GM12878 (cell line): ENCODE measurements at regions not wholly inside any gene's neighbourhood (a gene's known extent, or its start where the extent isn't known, plus 50 kb on each side); places are given as distances from the start of the nearest gene placed in this dataset.

Experiments
- ATAC-seq: fragments of 200-7000 bp; cut with Tn5 transposase; 3 replicates; pipeline ENCODE4 v1.9.1; 2020; ENCODE audit warnings: mild to moderate bottlenecking, moderate library complexity
- BruUV-seq: library from RNA; stranded (reverse); fragments of 400-500 nt; replicated peaks from 2 replicates; lab custom pipeline; 2021; lab: Mats Ljungman, UMichigan
- CTCF ChIA-PET: fragments of 300-600 bp; sonication (Branson Sonifier 250); formaldehyde crosslinking; extraction: SDS; loops from one replicate; lab custom pipeline; 2021; ENCODE audit warnings: inconsistent platforms; lab: Yijun Ruan, JAX
- POLR2A ChIA-PET: fragments of 350-600 bp; formaldehyde crosslinking; extraction: SDS; loops from one replicate; lab custom pipeline; 2021; ENCODE audit warnings: inconsistent platforms; lab: Charles Lee
- RAD21 ChIA-PET: fragments of 300-600 bp; sonication (Branson Sonifier 250); formaldehyde crosslinking; loops from one replicate; lab custom pipeline; 2023; ENCODE audit warnings: antibody characterized with exemption; ENCODE audit not compliant: unreplicated experiment; lab: Charles Lee
- SMC1A ChIA-PET: fragments of 300-600 bp; sonication (Branson Sonifier 250); formaldehyde crosslinking; loops from one replicate; lab custom pipeline; 2023; ENCODE audit not compliant: unreplicated experiment, uncharacterized antibody; lab: Charles Lee
- DNase-seq: peaks from one replicate; pipeline ENCODE4 v3.0.0-alpha.2; 2011; ENCODE audit warnings: low read depth, low spot score
- FAIRE-seq: peaks from 3 replicates; lab custom pipeline; 2011; peaks lifted over from hg19 to GRCh38; lab: Jason Lieb, UNC
- H2AFZ ChIP-seq: 2 replicates; pipeline ENCODE4 v1.6.0; 2011; ENCODE audit warnings: low read depth, low read length, control low read depth; ENCODE audit not compliant: control insufficient read depth
- H3K27ac ChIP-seq: 2 replicates; pipeline ENCODE4 v1.5.1; 2011; ENCODE audit warnings: control low read depth; ENCODE audit not compliant: control insufficient read depth, insufficient read depth
- H3K27me3 ChIP-seq, 2 experiments: replicated peaks in 1 of 2; 2 replicates each; pipeline versions ENCODE4 v1.6.0 to v1.6.1; 2011; ENCODE audit warnings: low read length in 1 of 2; ENCODE audit not compliant: control insufficient read depth in 2 of 2, insufficient read depth in 2 of 2
- H3K36me3 ChIP-seq, 2 experiments: 2 replicates each; pipeline ENCODE4 v1.5.1; 2011; ENCODE audit warnings: low read length in 1 of 2; ENCODE audit not compliant: control insufficient read depth in 2 of 2, insufficient read depth in 2 of 2
- H3K4me1 ChIP-seq: 2 replicates; pipeline ENCODE4 v1.6.1; 2011; ENCODE audit warnings: mild to moderate bottlenecking, low read length, moderate library complexity, mixed read lengths; ENCODE audit not compliant: control insufficient read depth, insufficient read depth
- H3K4me2 ChIP-seq: 2 replicates; pipeline ENCODE4 v1.6.0; 2011; ENCODE audit warnings: control low read depth; ENCODE audit not compliant: control insufficient read depth, insufficient read depth
- H3K4me3 ChIP-seq: fragments of 200-600 bp; sonication (generic); 2 replicates; pipeline ENCODE4 v1.5.1; 2016
- H3K79me2 ChIP-seq: 2 replicates; pipeline ENCODE4 v1.6.0; 2011; ENCODE audit warnings: low read length; ENCODE audit not compliant: control insufficient read depth, insufficient read depth
- H3K9ac ChIP-seq: 2 replicates; pipeline ENCODE4 v1.8.0; 2011; ENCODE audit warnings: low read length, control low read depth, mixed read lengths; ENCODE audit not compliant: control insufficient read depth, insufficient read depth
- H3K9me3 ChIP-seq: replicated peaks from 3 replicates; pipeline ENCODE4 v1.5.1; 2011; ENCODE audit warnings: mild to moderate bottlenecking, low read length; ENCODE audit not compliant: control insufficient read depth, insufficient read depth
- H4K20me1 ChIP-seq: 2 replicates; pipeline ENCODE4 v1.6.0; 2011; ENCODE audit not compliant: control insufficient read depth, insufficient read depth
- BACH1 ChIP-seq: fragments of 450-650 bp; IDR thresholded peaks from 2 replicates; pipeline ENCODE4 v1.6.1; 2017; ENCODE audit warnings: mild to moderate bottlenecking, borderline replicate concordance
- CREB1 ChIP-seq: IDR thresholded peaks from 2 replicates; pipeline ENCODE4 v1.6.1; 2012; ENCODE audit warnings: low read depth, mild to moderate bottlenecking, inconsistent platforms
- ESRRA ChIP-seq: IDR thresholded peaks from 2 replicates; pipeline ENCODE4 v1.6.1; 2012; ENCODE audit warnings: mild to moderate bottlenecking, low read length, improper control_type of control experiment
- KDM1A ChIP-seq: fragments of 200-600 bp; sonication (generic); IDR thresholded peaks from 2 replicates; pipeline ENCODE4 v1.6.1; 2016; ENCODE audit warnings: borderline replicate concordance
- KLF5 ChIP-seq: fragments of 450-650 bp; IDR thresholded peaks from 2 replicates; pipeline ENCODE4 v1.6.1; 2014; ENCODE audit warnings: mild to moderate bottlenecking; ENCODE audit not compliant: partially characterized antibody
- NFIC ChIP-seq: IDR thresholded peaks from 2 replicates; pipeline ENCODE4 v1.6.1; 2012; ENCODE audit warnings: low read depth, mild to moderate bottlenecking, inconsistent platforms, low read length, moderate library complexity
- PAX5 ChIP-seq: IDR thresholded peaks from 2 replicates; pipeline ENCODE4 v1.6.1; 2011; ENCODE audit warnings: low read depth, low read length, borderline replicate concordance
- POLR2A ChIP-seq: IDR thresholded peaks from 2 replicates; pipeline ENCODE4 v1.6.1; 2011; ENCODE audit warnings: low read depth, mild to moderate bottlenecking, low read length
- POU2F2 ChIP-seq: IDR thresholded peaks from 3 replicates; pipeline ENCODE4 v1.6.1; 2011; ENCODE audit warnings: low read depth, mild to moderate bottlenecking, low read length, borderline replicate concordance
- SMARCA5 ChIP-seq: fragments of 450-650 bp; IDR thresholded peaks from 2 replicates; pipeline ENCODE4 v1.6.1; 2017; ENCODE audit warnings: mild to moderate bottlenecking
- SP1 ChIP-seq: IDR thresholded peaks from one replicate; pipeline ENCODE4 v1.6.1; 2011; ENCODE audit warnings: low read depth, low read length
- SPI1 ChIP-seq: IDR thresholded peaks from 2 replicates; pipeline ENCODE4 v1.6.1; 2011; ENCODE audit warnings: low read depth, mild to moderate bottlenecking, low read length, moderate library complexity, borderline replicate concordance; ENCODE audit not compliant: insufficient read depth
- WGBS: methylation state at CpG from one replicate; pipeline ENCODE4 v1.1.6; 2016; ENCODE audit warnings: low lambda C conversion rate; ENCODE audit not compliant: insufficient replicate concordance, insufficient coverage; ENCODE audit errors: missing lambda C conversion rate; 5-methylcytosine and 5-hydroxymethylcytosine counted together
- in situ Hi-C: fragments of 300-500 bp; cut with MboI; formaldehyde crosslinking; loops from 9 replicates; pipeline ENCODE4 v1.14.3; 2018; ENCODE audit warnings: mixed read lengths
- intact Hi-C: fragments of 100-400 bp; cut with micrococcal nuclease; formaldehyde crosslinking; loops from one replicate; pipeline ENCODE4 v1.14.2; 2022; ENCODE audit not compliant: unreplicated experiment
- TF ChIP-seq, protein P1 (sequence below): IDR thresholded peaks from 2 replicates; pipeline ENCODE4 v1.6.1; 2012; ENCODE audit warnings: mild to moderate bottlenecking, low read depth, low read length
- TF ChIP-seq, protein P2 (sequence below): IDR thresholded peaks from 2 replicates; pipeline ENCODE4 v1.6.1; 2011; ENCODE audit warnings: low read depth, mild to moderate bottlenecking, low read length, moderate library complexity, borderline replicate concordance; ENCODE audit errors: extremely low read depth

DNA sequence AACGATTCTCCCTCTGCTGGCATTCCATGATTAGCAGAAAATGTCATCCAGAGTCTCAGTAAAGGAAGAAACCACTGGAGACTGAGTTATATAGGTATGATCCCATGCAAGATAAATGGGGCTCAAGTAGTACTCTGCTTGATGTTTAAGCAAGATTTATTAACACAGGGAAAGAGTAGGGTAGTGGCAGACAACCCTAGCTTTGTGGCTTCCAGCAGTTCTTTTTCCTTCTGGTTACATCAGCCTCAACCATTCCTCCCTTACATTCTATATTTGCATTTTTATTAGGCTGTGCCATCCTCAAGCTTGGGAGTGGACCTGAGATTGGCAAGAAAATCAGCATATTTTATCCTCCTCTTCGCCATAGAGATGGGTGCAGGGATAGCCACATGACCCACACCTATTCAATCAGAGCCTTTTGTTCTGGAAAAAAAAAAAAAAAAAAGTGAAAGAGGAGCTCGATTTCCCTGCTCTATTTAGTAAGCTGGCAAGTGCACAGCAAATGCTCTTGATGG is 402.1 kb downstream of the ZNF536 start:
- Histone ChIP-seq H3K79me2 (no peaks in the 10 kb centered on the region), H3K9me3 (no peaks in the 10 kb centered on the region), H3K4me3 (no peak overlapping the region), H3K36me3 (no peaks in the 10 kb centered on the region), H3K27ac (no peak overlapping the region)
- FAIRE-seq (no peak), DNase-seq (no peak), ATAC-seq (no peak)
- intact Hi-C loops = no loop called here
- in situ Hi-C loops = no loop called here
- no TSS peak for BruUV-seq
- TF ChIP-seq SP1 (no peak), SPI1 (no peak), POU2F2 (no peak), KDM1A (no peak), KLF5 (no peak), POLR2A (no peak), PAX5 (no peak), BACH1 (no peak), CREB1 (no peak)
- TF ChIP-seq, all 136 proteins: peak for 0
- no peaks in the 10 kb centered on the region for H3K27me3 ChIP-seq
- H2AFZ ChIP-seq = no peak overlapping the region
- WGBS = 0% methylated on average over 3 of the region's 3 CpGs
- ChIA-PET POLR2A (no interaction called here), RAD21 (no interaction called here), CTCF (no interaction called here), SMC1A (no interaction called here)
- no peak overlapping the region for H3K4me2 ChIP-seq
- H3K4me1 ChIP-seq = no peaks in the 10 kb centered on the region
- no peak overlapping the region for H3K9ac ChIP-seq
- H4K20me1 ChIP-seq = no peaks in the 10 kb centered on the region

DNA sequence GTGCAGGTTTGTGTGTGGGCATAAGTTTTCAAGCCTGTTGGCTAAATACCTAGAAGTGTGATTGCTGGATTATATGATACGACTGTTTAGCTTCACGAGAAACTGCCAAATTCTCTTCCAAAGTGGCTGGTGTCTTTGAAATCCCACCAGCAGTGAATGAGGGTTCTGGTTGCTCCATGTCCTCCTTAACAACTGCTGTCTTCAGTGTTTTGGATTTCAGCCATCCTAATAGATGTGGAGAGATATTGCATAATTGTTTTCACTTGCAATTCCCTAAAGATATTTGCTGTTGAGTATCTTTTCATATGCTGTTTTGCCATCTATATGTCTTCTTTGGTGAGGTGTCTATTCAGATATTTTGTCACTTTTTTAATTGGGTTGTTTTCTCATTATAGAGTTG is 390.5 kb downstream of the ZNF536 start:
- no TSS peak for BruUV-seq
- FAIRE-seq = no peak
- intact Hi-C loops = no loop called here
- TF ChIP-seq NFIC (no peak), SMARCA5 (no peak), ESRRA (no peak)
- TF ChIP-seq, protein P1, sequence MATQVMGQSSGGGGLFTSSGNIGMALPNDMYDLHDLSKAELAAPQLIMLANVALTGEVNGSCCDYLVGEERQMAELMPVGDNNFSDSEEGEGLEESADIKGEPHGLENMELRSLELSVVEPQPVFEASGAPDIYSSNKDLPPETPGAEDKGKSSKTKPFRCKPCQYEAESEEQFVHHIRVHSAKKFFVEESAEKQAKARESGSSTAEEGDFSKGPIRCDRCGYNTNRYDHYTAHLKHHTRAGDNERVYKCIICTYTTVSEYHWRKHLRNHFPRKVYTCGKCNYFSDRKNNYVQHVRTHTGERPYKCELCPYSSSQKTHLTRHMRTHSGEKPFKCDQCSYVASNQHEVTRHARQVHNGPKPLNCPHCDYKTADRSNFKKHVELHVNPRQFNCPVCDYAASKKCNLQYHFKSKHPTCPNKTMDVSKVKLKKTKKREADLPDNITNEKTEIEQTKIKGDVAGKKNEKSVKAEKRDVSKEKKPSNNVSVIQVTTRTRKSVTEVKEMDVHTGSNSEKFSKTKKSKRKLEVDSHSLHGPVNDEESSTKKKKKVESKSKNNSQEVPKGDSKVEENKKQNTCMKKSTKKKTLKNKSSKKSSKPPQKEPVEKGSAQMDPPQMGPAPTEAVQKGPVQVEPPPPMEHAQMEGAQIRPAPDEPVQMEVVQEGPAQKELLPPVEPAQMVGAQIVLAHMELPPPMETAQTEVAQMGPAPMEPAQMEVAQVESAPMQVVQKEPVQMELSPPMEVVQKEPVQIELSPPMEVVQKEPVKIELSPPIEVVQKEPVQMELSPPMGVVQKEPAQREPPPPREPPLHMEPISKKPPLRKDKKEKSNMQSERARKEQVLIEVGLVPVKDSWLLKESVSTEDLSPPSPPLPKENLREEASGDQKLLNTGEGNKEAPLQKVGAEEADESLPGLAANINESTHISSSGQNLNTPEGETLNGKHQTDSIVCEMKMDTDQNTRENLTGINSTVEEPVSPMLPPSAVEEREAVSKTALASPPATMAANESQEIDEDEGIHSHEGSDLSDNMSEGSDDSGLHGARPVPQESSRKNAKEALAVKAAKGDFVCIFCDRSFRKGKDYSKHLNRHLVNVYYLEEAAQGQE = no peak
- TF ChIP-seq, protein P2, sequence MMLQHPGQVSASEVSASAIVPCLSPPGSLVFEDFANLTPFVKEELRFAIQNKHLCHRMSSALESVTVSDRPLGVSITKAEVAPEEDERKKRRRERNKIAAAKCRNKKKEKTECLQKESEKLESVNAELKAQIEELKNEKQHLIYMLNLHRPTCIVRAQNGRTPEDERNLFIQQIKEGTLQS = no peak

More for the DNA sequence above, 390.5 kb downstream of the ZNF536 start:
- Histone ChIP-seq H3K4me3 (no peak overlapping the region), H3K9ac (no peak overlapping the region), H3K4me1 (no peaks in the 10 kb centered on the region), H2AFZ (no peak overlapping the region), H3K4me2 (no peak overlapping the region), H4K20me1 (no peaks in the 10 kb centered on the region), H3K27me3 (no peaks in the 10 kb centered on the region), H3K36me3 (no peaks in the 10 kb centered on the region), H3K9me3 (no peaks in the 10 kb centered on the region), H3K79me2 (no peaks in the 10 kb centered on the region), H3K27ac (no peak overlapping the region)
- in situ Hi-C loops = no loop called here
- no peak for ATAC-seq
- DNase-seq = no peak
- ChIA-PET SMC1A (no interaction called here), POLR2A (no interaction called here), RAD21 (no interaction called here), CTCF (no interaction called here)
- 0% methylated on average over 2 of the region's 2 CpGs for WGBS
